NCI-H446 (cell line): ENCODE measurements at regions not wholly inside any gene's neighbourhood (a gene's known extent, or its start where the extent isn't known, plus 50 kb on each side); places are given as distances from the start of the nearest gene placed in this dataset.
"Not testable (repeated sequence)": the region's sequence is repeated elsewhere in the genome, so short reads cannot be mapped to it uniquely, and the experiment has no call there.

Experiments
- DNase-seq, 2 experiments: peaks; one replicate each; lab custom pipeline; 2025; lab: John Stamatoyannopoulos, UW

- no peak for DNase-seq
Observed at GRCh38 chr1:166391279-166392066, 224.7 kb upstream of the FAM78B start.

GRCh38 chr1:166395729-166396128 lies 228.9 kb upstream of the FAM78B start:
- no peak for DNase-seq

GRCh38 chr1:166409253-166410082 lies 242.7 kb upstream of the FAM78B start:
- DNase-seq = not testable (repeated sequence)

GRCh38 chr1:166410083-166410385 lies 243.2 kb upstream of the FAM78B start:
- no peak for DNase-seq

- DNase-seq = not testable (repeated sequence)
Observed at GRCh38 chr1:166416831-166417230, 250.0 kb upstream of the FAM78B start.

- no peak for DNase-seq
Observed at GRCh38 chr1:166418344-166418933, 251.6 kb upstream of the FAM78B start.

- DNase-seq = not testable (repeated sequence)
Observed at GRCh38 chr1:166422586-166422985, 255.8 kb upstream of the FAM78B start.

GRCh38 chr1:166432655-166433054 lies 265.9 kb upstream of the FAM78B start:
- no peak for DNase-seq

- peak in 1 of 2 experiments; percentile 39 for DNase-seq
Observed at GRCh38 chr1:166433404-166434304, 266.9 kb upstream of the FAM78B start.

- DNase-seq = no peak
Observed at GRCh38 chr1:166457700-166458099, 290.9 kb upstream of the FAM78B start.

- no peak for DNase-seq
Observed at GRCh38 chr1:166464333-166464732, 297.5 kb upstream of the FAM78B start.

GRCh38 chr1:166470014-166470413 lies 303.2 kb upstream of the FAM78B start:
- no peak for DNase-seq

- DNase-seq = no peak
Observed at GRCh38 chr1:166470441-166470840, 303.6 kb upstream of the FAM78B start.

GRCh38 chr1:166471359-166471758 lies 304.6 kb upstream of the FAM78B start:
- DNase-seq = no peak

- DNase-seq = peak; percentile 24 to 69
Observed at GRCh38 chr1:166479052-166479631, 312.3 kb upstream of the FAM78B start.

GRCh38 chr1:166484471-166484870 lies 317.7 kb upstream of the FAM78B start:
- DNase-seq = no peak

GRCh38 chr1:166484871-166485270 lies 318.1 kb upstream of the FAM78B start:
- DNase-seq = no peak

- DNase-seq = no peak
Observed at GRCh38 chr1:166485620-166486019, 318.8 kb upstream of the FAM78B start.

- no peak for DNase-seq
Observed at GRCh38 chr1:166488327-166488726, 321.5 kb upstream of the FAM78B start.

- DNase-seq = no peak
Observed at GRCh38 chr1:166489356-166489669, 322.5 kb upstream of the FAM78B start.

- DNase-seq = no peak
Observed at GRCh38 chr1:166489670-166490436, 323.1 kb upstream of the FAM78B start.
